AG20443 (cell line): ENCODE measurements at regions not wholly inside any gene's neighbourhood (a gene's known extent, or its start where the extent isn't known, plus 50 kb on each side); places are given as distances from the start of the nearest gene placed in this dataset.
"Not testable (repeated sequence)": the region's sequence is repeated elsewhere in the genome, so short reads cannot be mapped to it uniquely, and the experiment has no call there.

ENCODE experiments used
- DNase-seq: peaks from one replicate; pipeline ENCODE4 v3.0.0; 2012; ENCODE audit warnings: low spot score, mixed read lengths

- DNase-seq, result no peak
Measured at GRCh38 chrX:143935601-143936000, 51.7 kb downstream of the UBE2NL start.

- DNase-seq, result no peak
Measured at GRCh38 chrX:143940119-143940518, 56.2 kb downstream of the UBE2NL start.

- no peak for DNase-seq
Measured at GRCh38 chrX:143945171-143945570, 61.3 kb downstream of the UBE2NL start.

- DNase-seq, result no peak
Measured at GRCh38 chrX:143964549-143964948, 80.7 kb downstream of the UBE2NL start.

GRCh38 chrX:143988356-143988755 is 104.5 kb downstream of the UBE2NL start:
- no peak for DNase-seq

GRCh38 chrX:143994206-143994605 is 110.3 kb downstream of the UBE2NL start:
- DNase-seq, result no peak

- no peak for DNase-seq
Measured at GRCh38 chrX:143998261-143998660, 114.4 kb downstream of the UBE2NL start.

- peak; percentile 2 for DNase-seq
Measured at GRCh38 chrX:144006811-144007210, 122.9 kb downstream of the UBE2NL start.

GRCh38 chrX:144040793-144041192 is 156.9 kb downstream of the UBE2NL start:
- no peak for DNase-seq

GRCh38 chrX:144042271-144042670 is 158.4 kb downstream of the UBE2NL start:
- no peak for DNase-seq

- no peak for DNase-seq
Measured at GRCh38 chrX:144075432-144075831, 191.6 kb downstream of the UBE2NL start.

GRCh38 chrX:144082237-144082636 is 198.4 kb downstream of the UBE2NL start:
- not testable (repeated sequence) for DNase-seq

GRCh38 chrX:144089674-144090073 is 205.8 kb downstream of the UBE2NL start:
- DNase-seq, result not testable (repeated sequence)

GRCh38 chrX:144092116-144092515 is 208.2 kb downstream of the UBE2NL start:
- DNase-seq, result not testable (repeated sequence)

- DNase-seq, result not testable (repeated sequence)
Measured at GRCh38 chrX:144119490-144119889, 235.6 kb downstream of the UBE2NL start.

- not testable (repeated sequence) for DNase-seq
Measured at GRCh38 chrX:144121566-144121965, 237.7 kb downstream of the UBE2NL start.

- not testable (repeated sequence) for DNase-seq
Measured at GRCh38 chrX:144127570-144128169, 243.8 kb downstream of the UBE2NL start.

- not testable (repeated sequence) for DNase-seq
Measured at GRCh38 chrX:144129511-144129910, 245.6 kb downstream of the UBE2NL start.

GRCh38 chrX:144130507-144130906 is 246.6 kb downstream of the UBE2NL start:
- not testable (repeated sequence) for DNase-seq

- DNase-seq, result not testable (repeated sequence)
Measured at GRCh38 chrX:144131080-144131479, 247.2 kb downstream of the UBE2NL start.

GRCh38 chrX:144134448-144135119 is 250.7 kb downstream of the UBE2NL start:
- not testable (repeated sequence) for DNase-seq

- DNase-seq, result not testable (repeated sequence)
Measured at GRCh38 chrX:144154474-144154873, 270.6 kb downstream of the UBE2NL start.

- DNase-seq, result not testable (repeated sequence)
Measured at GRCh38 chrX:144185197-144185596, 301.3 kb downstream of the UBE2NL start.

- DNase-seq, result not testable (repeated sequence)
Measured at GRCh38 chrX:144188489-144188888, 304.6 kb downstream of the UBE2NL start.
